HL-60 (cell line): ENCODE measurements at regions not wholly inside any gene's neighbourhood (a gene's known extent, or its start where the extent isn't known, plus 50 kb on each side); places are given as distances from the start of the nearest gene placed in this dataset.

Source experiments
- GABPA ChIP-seq: IDR thresholded peaks from 2 replicates; pipeline ENCODE4 v1.6.1; 2012; ENCODE audit warnings: low read depth
- POLR2AphosphoS5 ChIP-seq: IDR thresholded peaks from 2 replicates; pipeline ENCODE4 v1.6.1; 2012; ENCODE audit warnings: low read depth
- SPI1 ChIP-seq: IDR thresholded peaks from 2 replicates; pipeline ENCODE4 v1.6.1; 2012; ENCODE audit warnings: low read depth, mild to moderate bottlenecking, borderline replicate concordance
- TF ChIP-seq, protein P1 (sequence below): IDR thresholded peaks from one replicate; pipeline ENCODE4 v1.5.1; 2011; ENCODE audit warnings: low read length, control low read depth, inconsistent platforms; ENCODE audit not compliant: insufficient read depth
- TF ChIP-seq, protein P2 (sequence below): IDR thresholded peaks from 2 replicates; pipeline ENCODE4 v1.6.1; 2012; ENCODE audit warnings: low read depth; ENCODE audit not compliant: insufficient replicate concordance

DNA sequence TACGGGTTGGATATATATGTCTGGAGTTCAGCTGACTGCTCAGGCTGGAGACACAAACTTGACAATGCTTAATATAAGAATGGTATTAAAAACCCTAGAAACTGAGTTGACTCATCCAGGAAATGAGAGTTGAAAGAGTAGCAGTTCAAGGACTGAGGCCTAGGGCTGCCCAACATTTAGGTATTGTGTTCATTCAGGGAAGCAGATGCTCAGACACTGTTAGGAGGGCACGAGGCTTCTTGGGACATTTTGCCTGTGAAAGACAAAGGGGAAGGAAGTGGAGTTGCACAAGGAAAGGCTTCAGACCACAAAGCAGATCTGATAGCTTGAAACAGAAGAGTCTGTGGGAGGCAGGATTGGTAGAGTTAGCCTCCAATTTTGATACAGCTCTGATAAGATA is 52.0 kb upstream of the HS3ST1 start:
- TF ChIP-seq GABPA (peak; percentile 39; the same call in 1 of the 2 replicates), SPI1 (peak; percentile 92), POLR2AphosphoS5 (peak; percentile 97)
- TF ChIP-seq, protein P1, sequence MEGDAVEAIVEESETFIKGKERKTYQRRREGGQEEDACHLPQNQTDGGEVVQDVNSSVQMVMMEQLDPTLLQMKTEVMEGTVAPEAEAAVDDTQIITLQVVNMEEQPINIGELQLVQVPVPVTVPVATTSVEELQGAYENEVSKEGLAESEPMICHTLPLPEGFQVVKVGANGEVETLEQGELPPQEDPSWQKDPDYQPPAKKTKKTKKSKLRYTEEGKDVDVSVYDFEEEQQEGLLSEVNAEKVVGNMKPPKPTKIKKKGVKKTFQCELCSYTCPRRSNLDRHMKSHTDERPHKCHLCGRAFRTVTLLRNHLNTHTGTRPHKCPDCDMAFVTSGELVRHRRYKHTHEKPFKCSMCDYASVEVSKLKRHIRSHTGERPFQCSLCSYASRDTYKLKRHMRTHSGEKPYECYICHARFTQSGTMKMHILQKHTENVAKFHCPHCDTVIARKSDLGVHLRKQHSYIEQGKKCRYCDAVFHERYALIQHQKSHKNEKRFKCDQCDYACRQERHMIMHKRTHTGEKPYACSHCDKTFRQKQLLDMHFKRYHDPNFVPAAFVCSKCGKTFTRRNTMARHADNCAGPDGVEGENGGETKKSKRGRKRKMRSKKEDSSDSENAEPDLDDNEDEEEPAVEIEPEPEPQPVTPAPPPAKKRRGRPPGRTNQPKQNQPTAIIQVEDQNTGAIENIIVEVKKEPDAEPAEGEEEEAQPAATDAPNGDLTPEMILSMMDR, result no peak
- TF ChIP-seq, protein P2, sequence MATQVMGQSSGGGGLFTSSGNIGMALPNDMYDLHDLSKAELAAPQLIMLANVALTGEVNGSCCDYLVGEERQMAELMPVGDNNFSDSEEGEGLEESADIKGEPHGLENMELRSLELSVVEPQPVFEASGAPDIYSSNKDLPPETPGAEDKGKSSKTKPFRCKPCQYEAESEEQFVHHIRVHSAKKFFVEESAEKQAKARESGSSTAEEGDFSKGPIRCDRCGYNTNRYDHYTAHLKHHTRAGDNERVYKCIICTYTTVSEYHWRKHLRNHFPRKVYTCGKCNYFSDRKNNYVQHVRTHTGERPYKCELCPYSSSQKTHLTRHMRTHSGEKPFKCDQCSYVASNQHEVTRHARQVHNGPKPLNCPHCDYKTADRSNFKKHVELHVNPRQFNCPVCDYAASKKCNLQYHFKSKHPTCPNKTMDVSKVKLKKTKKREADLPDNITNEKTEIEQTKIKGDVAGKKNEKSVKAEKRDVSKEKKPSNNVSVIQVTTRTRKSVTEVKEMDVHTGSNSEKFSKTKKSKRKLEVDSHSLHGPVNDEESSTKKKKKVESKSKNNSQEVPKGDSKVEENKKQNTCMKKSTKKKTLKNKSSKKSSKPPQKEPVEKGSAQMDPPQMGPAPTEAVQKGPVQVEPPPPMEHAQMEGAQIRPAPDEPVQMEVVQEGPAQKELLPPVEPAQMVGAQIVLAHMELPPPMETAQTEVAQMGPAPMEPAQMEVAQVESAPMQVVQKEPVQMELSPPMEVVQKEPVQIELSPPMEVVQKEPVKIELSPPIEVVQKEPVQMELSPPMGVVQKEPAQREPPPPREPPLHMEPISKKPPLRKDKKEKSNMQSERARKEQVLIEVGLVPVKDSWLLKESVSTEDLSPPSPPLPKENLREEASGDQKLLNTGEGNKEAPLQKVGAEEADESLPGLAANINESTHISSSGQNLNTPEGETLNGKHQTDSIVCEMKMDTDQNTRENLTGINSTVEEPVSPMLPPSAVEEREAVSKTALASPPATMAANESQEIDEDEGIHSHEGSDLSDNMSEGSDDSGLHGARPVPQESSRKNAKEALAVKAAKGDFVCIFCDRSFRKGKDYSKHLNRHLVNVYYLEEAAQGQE, result no peak
